ENCODE measurements at regions not wholly inside any gene's neighbourhood (a gene's known extent, or its start where the extent isn't known, plus 50 kb on each side); places are given as distances from the start of the nearest gene placed in this dataset.
"Not testable (repeated sequence)": the region's sequence is repeated elsewhere in the genome, so short reads cannot be mapped to it uniquely, and the experiment has no call there.

- FAIRE-seq, result no peak
Observed at GRCh38 chr4:53959343-53960120, 104.9 kb downstream of the CHIC2 start.

GRCh38 chr4:53956454-53956853, 108.0 kb downstream of the CHIC2 start:
- no peak for FAIRE-seq

- FAIRE-seq, result no peak
Observed at GRCh38 chr4:53956053-53956452, 108.4 kb downstream of the CHIC2 start.

- no peak for FAIRE-seq
Observed at GRCh38 chr4:53951414-53951813, 113.0 kb downstream of the CHIC2 start.

GRCh38 chr4:53943345-53944085, 120.9 kb downstream of the CHIC2 start:
- no peak for FAIRE-seq

GRCh38 chr4:53942712-53943111, 121.7 kb downstream of the CHIC2 start:
- FAIRE-seq, result no peak

- FAIRE-seq, result no peak
Observed at GRCh38 chr4:53941331-53941730, 123.1 kb downstream of the CHIC2 start.

- not testable (repeated sequence) for FAIRE-seq
Observed at GRCh38 chr4:53939892-53940291, 124.5 kb downstream of the CHIC2 start.

- no peak for FAIRE-seq
Observed at GRCh38 chr4:53937918-53938317, 126.5 kb downstream of the CHIC2 start.

- no peak for FAIRE-seq
Observed at GRCh38 chr4:53937327-53937726, 127.1 kb downstream of the CHIC2 start.

GRCh38 chr4:53935780-53936179, 128.6 kb downstream of the CHIC2 start:
- no peak for FAIRE-seq

- no peak for FAIRE-seq
Observed at GRCh38 chr4:53932796-53933610, 131.4 kb downstream of the CHIC2 start.

- no peak for FAIRE-seq
Observed at GRCh38 chr4:53931461-53931961, 132.9 kb downstream of the CHIC2 start.

- FAIRE-seq, result peak; percentile 96
Observed at GRCh38 chr4:53929955-53930798, 134.2 kb downstream of the CHIC2 start.

- no peak for FAIRE-seq
Observed at GRCh38 chr4:53929311-53929710, 135.1 kb downstream of the CHIC2 start.

- FAIRE-seq, result no peak
Observed at GRCh38 chr4:53928825-53929224, 135.6 kb downstream of the CHIC2 start.

- FAIRE-seq, result no peak
Observed at GRCh38 chr4:53925050-53925605, 139.3 kb downstream of the CHIC2 start.

- FAIRE-seq, result no peak
Observed at GRCh38 chr4:53924333-53925049, 139.9 kb downstream of the CHIC2 start.

GRCh38 chr4:53923921-53924320, 140.5 kb downstream of the CHIC2 start:
- no peak for FAIRE-seq

- FAIRE-seq, result no peak
Observed at GRCh38 chr4:53921856-53922255, 142.5 kb downstream of the CHIC2 start.

GRCh38 chr4:53920883-53921282, 143.5 kb downstream of the CHIC2 start:
- no peak for FAIRE-seq
